Panc1 (cell line): ENCODE measurements at regions not wholly inside any gene's neighbourhood (a gene's known extent, or its start where the extent isn't known, plus 50 kb on each side); places are given as distances from the start of the nearest gene placed in this dataset.

Experiments used
- ATAC-seq: fragments of 200-7000 bp; cut with Tn5 transposase; 2 replicates; pipeline ENCODE4 v1.9.1; 2020; ENCODE audit warnings: mild to moderate bottlenecking, moderate library complexity
- BruUV-seq: library from RNA; stranded (reverse); fragments of 400-500 nt; replicated peaks from 2 replicates; lab custom pipeline; 2021; lab: Mats Ljungman, UMichigan
- CTCF ChIA-PET: fragments of 300-600 bp; sonication (Branson Sonifier 250); formaldehyde crosslinking; loops from one replicate; lab custom pipeline; 2022; ENCODE audit warnings: antibody characterized with exemption; lab: Charles Lee
- POLR2A ChIA-PET: fragments of 300-600 bp; sonication (Branson Sonifier 250); formaldehyde crosslinking; loops from one replicate; lab custom pipeline; 2022; ENCODE audit warnings: antibody characterized with exemption; lab: Charles Lee
- DNase-seq: peaks from one replicate; pipeline ENCODE4 v3.0.0-alpha.2; 2010; ENCODE audit warnings: low read depth, low spot score
- H3K27ac ChIP-seq: 2 replicates; pipeline ENCODE4 v1.5.1; 2011; ENCODE audit warnings: mild to moderate bottlenecking, low read length, inconsistent platforms
- H3K27me3 ChIP-seq: fragments of 200-500 bp; sonication (Bioruptor generic); 2 replicates; pipeline ENCODE4 v1.6.0; 2014; ENCODE audit warnings: low read length, inconsistent platforms; ENCODE audit not compliant: control insufficient read depth, insufficient read depth
- H3K36me3 ChIP-seq: fragments of 200-500 bp; sonication (Bioruptor generic); 2 replicates; pipeline ENCODE4 v1.5.1; 2014; ENCODE audit warnings: inconsistent platforms, mild to moderate bottlenecking, low read length, moderate library complexity; ENCODE audit not compliant: control insufficient read depth, insufficient read depth
- H3K4me1 ChIP-seq: 2 replicates; pipeline ENCODE4 v1.5.1; 2011; ENCODE audit warnings: inconsistent platforms, mild to moderate bottlenecking, low read length, moderate library complexity; ENCODE audit not compliant: control insufficient read depth, insufficient read depth
- H3K4me3 ChIP-seq, 2 experiments: 2 replicates each; pipeline ENCODE4 v1.5.1; 2011 to 2012; ENCODE audit warnings: low read depth in 2 of 2, low read length in 2 of 2, mild to moderate bottlenecking in 2 of 2, inconsistent platforms in 1 of 2, moderate library complexity in 1 of 2
- H3K9me3 ChIP-seq: fragments of 200-500 bp; sonication (Bioruptor generic); 2 replicates; pipeline ENCODE4 v1.5.1; 2014; ENCODE audit warnings: low read depth, mild to moderate bottlenecking, inconsistent platforms, low read length, moderate library complexity; ENCODE audit not compliant: control insufficient read depth, insufficient read depth
- POLR2AphosphoS5 ChIP-seq: IDR thresholded peaks from 2 replicates; pipeline ENCODE4 v1.6.1; 2012; ENCODE audit warnings: mild to moderate bottlenecking, low read depth, low read length, moderate library complexity
- REST ChIP-seq, 2 experiments: IDR thresholded peaks; 2 replicates each; pipeline ENCODE4 v1.6.1; 2011 to 2012; ENCODE audit warnings: low read depth in 2 of 2, control low read depth in 1 of 2, low read length in 1 of 2, mild to moderate bottlenecking in 1 of 2, moderate library complexity in 1 of 2; ENCODE audit not compliant: insufficient read depth in 1 of 2
- SIN3A ChIP-seq: IDR thresholded peaks from 2 replicates; pipeline ENCODE4 v1.6.1; 2012; ENCODE audit warnings: low read depth, mild to moderate bottlenecking, low read length, moderate library complexity, borderline replicate concordance; ENCODE audit not compliant: insufficient read depth
- TCF7L2 ChIP-seq: IDR thresholded peaks from 2 replicates; pipeline ENCODE4 v1.6.1; 2011; ENCODE audit warnings: mild to moderate bottlenecking, low read depth, low read length, inconsistent platforms
- in situ Hi-C: cut with HindIII; loops from 2 replicates; pipeline ENCODE4 v1.10.0; 2016; ENCODE audit warnings: low sequenced_read_pairs, low pct_unique_long_range_greater_than_20kb
- intact Hi-C: fragments of 100-400 bp; cut with micrococcal nuclease; formaldehyde crosslinking; loops from one replicate; pipeline ENCODE4 v1.10.0; 2022; ENCODE audit not compliant: unreplicated experiment
- TF ChIP-seq, protein P1 (sequence below): fragments of 450-650 bp; IDR thresholded peaks from 2 replicates; pipeline ENCODE4 v1.5.1; 2017; ENCODE audit warnings: mild to moderate bottlenecking

DNA sequence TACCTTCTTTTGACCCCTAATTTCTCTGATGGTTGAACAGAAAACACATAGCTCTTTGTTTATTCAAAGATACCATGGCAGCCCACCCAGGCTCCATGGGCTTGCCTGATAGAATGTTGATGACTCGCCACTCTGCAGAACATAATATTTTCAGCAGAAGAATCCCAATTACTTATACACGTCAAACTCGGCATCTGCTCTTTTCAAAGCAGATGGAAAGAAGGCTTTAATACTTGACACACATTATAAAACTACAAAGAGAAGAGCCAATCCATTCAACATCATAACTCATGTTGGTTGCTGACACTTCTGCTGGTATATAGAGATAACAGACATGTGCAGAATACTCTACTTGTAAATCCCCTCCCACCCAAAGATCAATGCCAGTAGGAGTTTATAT lies 69.0 kb downstream of the FOXI2 start:
- ATAC-seq (no peak), DNase-seq (no peak)
- Histone ChIP-seq H3K4me3 (no peak overlapping the region), H3K36me3 (no peaks in the 10 kb centered on the region), H3K27me3 (peaks cover 23% of the 10 kb centered on the region), H3K4me1 (no peaks in the 10 kb centered on the region), H3K9me3 (no peaks in the 10 kb centered on the region), H3K27ac (no peak overlapping the region)
- in situ Hi-C loops: no loop called here
- intact Hi-C loops: no loop called here
- CTCF ChIA-PET: interaction anchor here (1.8 kb wide), 1 partner anchor 48 kb away, joined by 4 read pairs; no protein-coding TSS in a partner anchor
- POLR2A ChIA-PET: no interaction called here
- TF ChIP-seq REST (IDR thresholded peaks at IDR 0.05; ENCODE audit: insufficient read depth in 1 of 2, low read depth in 2 of 2, low read length in 1 of 2): no peak
- no peak for TF ChIP-seq POLR2AphosphoS5
- no peak for TF ChIP-seq TCF7L2
- TF ChIP-seq, protein P1, sequence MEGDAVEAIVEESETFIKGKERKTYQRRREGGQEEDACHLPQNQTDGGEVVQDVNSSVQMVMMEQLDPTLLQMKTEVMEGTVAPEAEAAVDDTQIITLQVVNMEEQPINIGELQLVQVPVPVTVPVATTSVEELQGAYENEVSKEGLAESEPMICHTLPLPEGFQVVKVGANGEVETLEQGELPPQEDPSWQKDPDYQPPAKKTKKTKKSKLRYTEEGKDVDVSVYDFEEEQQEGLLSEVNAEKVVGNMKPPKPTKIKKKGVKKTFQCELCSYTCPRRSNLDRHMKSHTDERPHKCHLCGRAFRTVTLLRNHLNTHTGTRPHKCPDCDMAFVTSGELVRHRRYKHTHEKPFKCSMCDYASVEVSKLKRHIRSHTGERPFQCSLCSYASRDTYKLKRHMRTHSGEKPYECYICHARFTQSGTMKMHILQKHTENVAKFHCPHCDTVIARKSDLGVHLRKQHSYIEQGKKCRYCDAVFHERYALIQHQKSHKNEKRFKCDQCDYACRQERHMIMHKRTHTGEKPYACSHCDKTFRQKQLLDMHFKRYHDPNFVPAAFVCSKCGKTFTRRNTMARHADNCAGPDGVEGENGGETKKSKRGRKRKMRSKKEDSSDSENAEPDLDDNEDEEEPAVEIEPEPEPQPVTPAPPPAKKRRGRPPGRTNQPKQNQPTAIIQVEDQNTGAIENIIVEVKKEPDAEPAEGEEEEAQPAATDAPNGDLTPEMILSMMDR: no peak
- BruUV-seq: no TSS peak

DNA sequence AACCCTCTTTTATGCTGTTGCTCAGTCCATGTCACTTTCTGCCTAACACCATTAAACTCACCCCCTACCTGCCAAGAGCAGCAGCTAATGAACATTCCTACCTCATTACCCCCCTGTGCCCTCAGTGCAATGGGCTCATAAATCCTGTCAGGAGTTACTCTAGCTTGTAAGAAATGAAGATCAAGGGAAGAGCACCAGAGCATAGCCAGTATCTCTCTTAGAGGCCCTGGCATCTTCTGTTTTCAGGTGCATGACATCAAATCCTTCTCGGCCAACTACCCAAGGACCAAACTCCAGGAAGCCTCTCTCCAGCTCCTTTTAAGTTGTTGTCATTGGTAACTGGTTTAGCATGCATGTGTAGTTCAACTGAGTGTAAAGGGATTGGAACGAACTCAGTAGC lies 75.1 kb downstream of the FOXI2 start:
- no peak for TF ChIP-seq TCF7L2
- no peak for TF ChIP-seq POLR2AphosphoS5
- no peak for TF ChIP-seq SIN3A
- TF ChIP-seq, protein P1: no peak
- no peak for TF ChIP-seq REST (IDR thresholded peaks at IDR 0.05; ENCODE audit: insufficient read depth in 1 of 2, low read depth in 2 of 2, low read length in 1 of 2)
- ATAC-seq (no peak), DNase-seq (no peak)
- Histone ChIP-seq H3K27me3 (peaks cover 10% of the 10 kb centered on the region), H3K4me3 (no peak overlapping the region), H3K36me3 (no peaks in the 10 kb centered on the region), H3K27ac (no peak overlapping the region), H3K4me1 (no peaks in the 10 kb centered on the region), H3K9me3 (no peaks in the 10 kb centered on the region)
- intact Hi-C loops (loop anchor here (2.0 kb wide), 1 partner anchor 95 kb away; no protein-coding TSS in a partner anchor), in situ Hi-C loops (no loop called here)
- BruUV-seq: no TSS peak
- ChIA-PET CTCF (no interaction called here), POLR2A (no interaction called here)
